Fibroblast of skin of scalp (primary cell): ENCODE measurements at regions not wholly inside any gene's neighbourhood (a gene's known extent, or its start where the extent isn't known, plus 50 kb on each side); places are given as distances from the start of the nearest gene placed in this dataset.
A peak's percentile ranks its signal among the peaks of the same experiment; 100 is the strongest.

ENCODE experiments used
- DNase-seq: peaks from one replicate; pipeline ENCODE4 v3.0.0-alpha.2; 2013

DNA sequence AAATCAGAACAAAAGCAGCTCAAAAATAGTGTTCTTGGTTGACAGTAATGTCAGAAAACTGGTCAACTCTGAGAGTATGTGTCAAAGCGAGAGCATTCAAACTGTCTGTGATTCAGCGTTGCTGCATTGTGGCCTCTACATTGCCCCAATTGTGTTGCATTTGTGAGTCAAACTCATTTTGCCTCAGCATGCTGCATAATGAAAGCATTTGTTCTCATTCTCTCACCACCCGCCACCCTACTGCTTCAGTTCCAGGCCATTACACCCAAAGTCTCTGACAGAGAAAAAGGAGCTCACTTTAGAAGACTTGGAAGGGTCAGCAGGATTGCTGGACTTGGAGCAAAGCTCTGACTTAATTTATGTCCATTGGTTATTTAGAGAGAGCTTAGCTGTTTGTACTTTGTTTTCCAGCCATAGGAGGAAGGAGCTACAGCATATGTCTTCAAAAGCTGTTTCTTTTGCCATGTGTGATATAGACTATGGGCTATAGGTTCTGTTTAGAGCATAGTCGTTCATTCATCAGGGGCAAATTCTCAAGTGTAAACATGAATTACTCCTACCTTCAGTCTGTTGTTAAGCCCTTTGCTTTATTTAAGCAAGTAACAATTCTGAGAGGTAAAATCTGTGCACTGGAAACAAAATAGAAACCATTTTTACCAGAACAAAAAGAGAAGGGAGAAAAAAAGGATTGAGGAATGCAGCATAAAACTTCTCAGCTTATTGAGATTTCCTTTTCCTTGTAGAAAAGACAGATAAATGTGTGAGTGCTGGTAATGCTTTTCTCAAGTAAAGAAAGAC lies 153.4 kb upstream of the ANK2 start:
- DNase-seq = peak; percentile 34

DNA sequence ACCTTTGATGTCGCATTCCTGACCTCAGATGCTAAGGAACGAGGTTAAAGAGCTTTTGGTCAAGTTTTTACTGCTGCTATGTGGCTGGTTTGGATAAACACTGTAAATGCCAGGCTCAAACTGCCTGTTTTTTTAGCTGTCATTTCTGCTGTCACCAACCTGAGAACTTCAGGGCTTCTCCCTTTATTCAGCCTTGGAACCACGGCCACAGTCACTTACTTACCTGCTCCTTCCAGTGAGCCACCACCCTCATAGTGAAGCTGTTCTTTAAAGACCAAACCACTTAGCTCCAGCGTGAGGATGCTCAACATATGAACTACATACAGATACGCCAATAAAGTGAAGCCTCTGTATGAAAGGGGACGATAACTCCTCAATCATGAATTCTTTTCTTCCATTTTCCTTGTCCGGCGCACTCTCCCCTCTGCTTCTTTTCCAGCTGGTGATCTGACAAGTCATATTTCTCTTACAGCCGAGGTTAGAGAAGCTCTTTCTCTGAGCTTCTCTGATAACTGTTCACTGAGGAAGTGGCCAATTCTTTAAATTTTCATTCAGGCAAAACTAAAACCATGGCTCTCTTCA lies 152.8 kb upstream of the ANK2 start:
- DNase-seq = no peak

DNA sequence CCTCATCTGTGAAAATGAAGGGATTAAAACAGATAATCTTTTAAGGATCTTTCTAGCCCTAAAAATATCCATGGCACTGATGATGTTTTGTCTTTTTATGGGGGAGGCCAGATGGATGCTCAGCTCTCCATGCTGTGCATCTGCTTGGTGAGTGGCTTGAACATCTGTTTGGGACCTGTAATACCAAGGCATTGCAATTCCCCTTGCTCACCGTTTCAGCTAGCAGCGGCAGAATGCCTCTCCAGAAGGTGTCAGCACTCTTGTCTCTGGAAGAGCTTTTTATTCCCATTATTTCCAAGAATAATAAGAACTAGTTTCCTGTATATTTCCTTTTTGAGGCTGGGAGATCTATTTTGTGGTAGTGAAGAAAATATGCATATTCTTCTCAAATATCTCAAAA lies 151.9 kb upstream of the ANK2 start:
- DNase-seq = no peak

DNA sequence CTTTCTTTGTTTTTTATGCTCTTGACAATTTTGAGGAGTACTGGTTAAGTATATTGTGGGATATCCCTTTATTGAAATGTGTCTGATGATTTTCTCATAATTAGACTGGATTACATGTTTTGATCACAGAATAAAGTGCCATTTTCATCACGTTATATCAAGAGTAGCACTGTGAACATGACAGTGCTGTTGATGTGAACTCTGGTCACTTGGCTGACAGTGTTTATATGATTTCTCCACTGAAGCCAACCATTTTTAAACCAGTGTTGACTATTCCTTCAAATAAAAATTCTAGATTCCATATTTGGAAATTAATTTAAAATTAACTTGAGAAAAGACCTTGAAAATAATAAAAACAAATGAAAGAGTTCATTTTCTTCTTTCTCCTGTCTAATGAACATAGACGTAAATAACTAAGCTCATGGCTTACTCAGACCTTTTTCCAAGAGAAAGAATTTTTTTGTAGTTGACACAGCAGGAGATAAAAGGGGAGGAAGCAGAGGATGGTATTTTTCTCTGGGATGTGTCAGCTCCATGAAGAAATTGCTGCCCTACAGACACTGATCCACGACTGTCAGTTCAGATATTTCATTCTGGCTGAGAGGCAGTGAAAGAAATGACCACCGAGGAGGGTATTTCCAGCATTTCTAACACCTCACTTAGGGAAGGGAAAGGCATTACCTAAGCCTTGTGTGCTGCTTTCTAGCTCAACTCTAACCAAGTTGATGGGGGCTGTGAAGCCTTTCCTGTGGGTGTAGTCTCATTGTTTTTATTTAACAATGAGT lies 150.9 kb upstream of the ANK2 start:
- DNase-seq = peak; percentile 59

DNA sequence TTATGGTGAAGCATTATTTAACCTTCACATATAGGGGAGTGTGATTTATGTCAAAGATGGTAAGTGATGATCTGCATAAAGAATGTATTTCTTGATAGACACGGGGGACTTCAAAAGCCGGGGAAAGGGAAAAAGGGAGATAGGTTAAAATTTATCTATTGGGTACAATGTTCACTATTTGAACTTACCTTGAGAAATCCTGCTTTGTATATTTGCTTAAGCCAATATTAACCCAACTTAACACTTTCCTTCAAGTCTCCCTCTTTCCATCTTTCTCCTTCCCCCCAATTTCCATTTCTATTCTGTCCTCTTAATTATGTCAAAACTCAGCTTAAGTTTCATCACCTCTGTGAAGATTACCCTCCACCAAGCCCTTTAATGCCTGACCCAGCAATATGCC lies 149.0 kb upstream of the ANK2 start:
- DNase-seq = no peak

DNA sequence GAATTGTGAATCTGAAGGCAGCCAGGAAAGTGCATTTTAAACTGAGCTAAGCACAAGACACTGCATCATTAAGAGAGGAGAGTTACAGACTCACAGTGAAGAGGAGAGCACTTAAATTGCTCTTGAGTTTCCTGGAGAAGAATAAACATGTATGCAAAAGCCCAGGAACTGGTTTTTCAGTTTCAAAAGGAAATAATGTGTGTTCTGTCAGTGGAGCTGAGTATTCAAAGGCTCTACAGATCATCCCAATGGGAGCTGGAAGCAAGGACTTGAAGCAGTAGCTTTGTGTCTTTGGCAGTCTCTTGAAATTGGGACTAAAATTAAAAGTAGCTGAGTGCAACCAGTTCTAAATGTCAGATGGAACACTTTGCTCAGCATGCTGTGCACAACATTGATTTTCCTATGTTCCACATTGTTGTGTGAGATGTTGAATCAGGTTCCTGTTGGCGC lies 147.5 kb upstream of the ANK2 start:
- DNase-seq = no peak

DNA sequence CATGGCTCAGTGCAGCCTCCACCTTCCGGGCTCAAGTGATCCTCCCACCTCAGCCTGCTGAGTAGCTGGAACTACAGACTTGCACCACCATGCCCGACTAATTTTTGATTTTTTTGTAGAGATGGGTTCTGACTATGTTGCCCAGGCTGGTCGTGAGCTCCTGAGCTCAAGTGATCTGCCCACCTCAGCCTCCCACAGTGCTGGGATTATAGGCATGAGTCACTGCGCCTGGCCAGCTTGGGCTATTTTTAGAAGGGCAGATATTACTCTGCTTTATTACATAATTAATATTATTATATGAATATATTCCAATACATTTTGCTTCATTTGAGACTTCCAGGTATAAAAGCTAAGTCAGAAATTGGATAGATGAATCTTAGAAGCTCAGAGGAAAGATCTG lies 143.7 kb upstream of the ANK2 start:
- DNase-seq = no peak

DNA sequence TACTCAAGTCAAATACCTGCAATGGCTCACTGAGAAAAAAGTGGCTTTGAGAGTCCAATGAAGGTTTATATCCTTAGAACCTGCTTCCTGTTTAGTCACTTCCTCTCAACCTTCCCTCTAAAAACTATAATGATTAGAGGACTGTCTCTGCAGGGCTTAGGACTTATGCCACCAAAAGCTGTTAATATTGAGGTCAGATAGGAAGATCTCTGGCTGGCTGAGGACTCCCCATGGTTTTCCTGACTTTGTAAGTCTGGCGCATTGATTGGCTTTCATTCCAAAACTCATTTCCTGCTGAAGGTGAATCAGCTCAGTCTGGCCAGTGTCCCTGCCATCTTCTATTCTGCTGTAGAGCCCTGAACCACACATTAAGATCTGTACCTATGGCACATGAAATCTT lies 140.9 kb upstream of the ANK2 start:
- no peak for DNase-seq

DNA sequence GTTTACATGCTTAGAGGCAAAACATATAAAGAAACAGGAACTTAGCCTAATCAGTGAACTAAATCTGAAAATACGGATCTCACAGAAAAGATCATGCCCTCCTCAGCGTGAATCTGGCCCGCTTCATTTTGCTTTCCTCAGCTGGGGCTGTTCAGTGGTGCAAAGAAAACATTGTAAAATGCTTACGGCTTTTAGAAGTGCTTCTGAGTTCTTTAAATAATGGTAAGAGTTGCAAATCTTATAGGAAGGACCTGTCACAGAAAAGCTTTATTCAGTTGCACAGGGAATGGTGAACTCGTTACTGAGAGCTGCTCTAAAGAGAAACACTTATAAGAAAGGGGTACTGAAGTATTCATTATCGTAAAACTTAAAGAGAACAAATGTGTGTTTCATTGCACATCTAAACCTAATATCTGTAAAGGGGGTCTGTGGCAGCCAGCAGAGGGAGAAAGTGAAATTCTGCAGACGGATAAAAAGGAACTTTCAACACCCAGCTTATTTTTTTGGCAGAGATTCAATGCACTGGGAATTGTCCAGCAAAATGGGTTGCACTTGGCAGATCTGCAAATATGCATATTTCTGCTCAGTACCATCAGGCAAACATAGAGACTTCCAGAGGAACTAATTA lies 139.2 kb upstream of the ANK2 start:
- peak; percentile 85 for DNase-seq

DNA sequence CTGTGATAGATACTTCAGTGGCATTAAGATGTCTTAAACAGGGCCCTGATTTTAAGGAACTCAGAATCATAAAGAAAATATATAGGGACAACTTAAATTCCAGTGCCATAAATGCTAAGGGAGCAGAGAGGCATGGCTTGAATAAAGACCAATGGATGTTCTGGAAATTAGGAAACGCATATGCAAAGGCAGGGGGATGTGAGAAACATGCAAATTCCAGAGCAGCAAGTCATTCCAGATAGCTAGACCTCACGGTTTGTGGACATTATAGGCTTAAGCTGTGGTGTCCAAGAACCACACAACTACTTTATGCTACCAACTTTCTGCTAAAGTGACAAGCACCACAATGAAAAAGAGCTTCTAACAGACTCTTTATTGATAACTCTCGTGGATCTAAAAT lies 132.6 kb upstream of the ANK2 start:
- DNase-seq = peak; percentile 81

DNA sequence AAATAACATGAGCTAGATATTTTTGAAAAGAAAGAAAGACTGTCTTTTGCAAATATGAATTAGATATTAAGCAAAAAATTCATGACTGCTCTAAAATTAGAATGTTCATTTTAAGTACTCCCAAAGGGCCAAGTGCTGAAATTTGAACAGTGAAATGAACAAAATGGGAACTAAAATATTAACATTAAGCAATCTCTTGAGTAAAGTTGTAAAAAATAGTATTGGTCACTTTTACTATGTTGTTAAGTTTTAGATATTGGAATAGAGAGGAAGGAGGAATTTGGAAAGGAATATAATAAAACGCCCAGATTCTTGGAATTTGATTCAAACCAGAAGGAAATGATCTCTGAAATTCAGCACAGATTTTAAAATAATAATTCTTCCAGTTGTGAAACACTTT lies 125.9 kb upstream of the ANK2 start:
- no peak for DNase-seq

DNA sequence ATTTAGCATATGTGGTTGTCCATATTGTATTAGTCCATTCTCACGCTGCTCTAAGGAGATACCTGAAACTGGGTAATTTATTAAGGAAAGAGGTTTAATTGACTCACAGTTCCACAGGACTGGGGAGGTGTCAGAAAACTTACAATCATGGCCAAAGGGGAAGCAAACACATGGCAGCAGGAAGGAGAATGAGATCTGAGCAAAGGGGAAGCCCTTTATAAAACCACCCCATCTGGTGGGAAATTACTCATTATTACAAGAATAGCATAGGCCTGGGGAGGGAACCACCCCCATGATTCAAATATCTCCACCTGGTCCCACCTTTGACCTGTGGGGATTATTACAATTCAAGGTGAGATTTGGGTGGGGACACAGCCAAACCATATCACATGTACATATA lies 122.6 kb upstream of the ANK2 start:
- DNase-seq = no peak

DNA sequence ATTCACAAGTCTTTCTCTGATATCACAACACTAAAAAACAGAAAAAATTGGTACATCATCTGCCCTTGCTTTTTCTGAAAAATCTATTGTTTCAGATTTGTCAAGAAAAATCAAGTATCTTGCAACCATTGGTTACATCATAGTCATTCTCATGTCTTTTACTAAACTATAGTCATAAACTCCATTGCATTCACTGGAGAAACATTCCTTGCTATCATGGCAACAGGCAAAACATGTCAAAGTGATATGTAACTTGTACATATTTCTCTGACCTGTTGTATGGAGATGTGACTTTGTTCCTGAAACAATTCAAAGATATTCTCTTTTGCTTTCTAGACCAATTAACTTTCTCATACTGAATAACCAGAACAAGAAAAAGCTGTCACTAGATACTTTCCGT lies 121.9 kb upstream of the ANK2 start:
- peak; percentile 7 for DNase-seq

DNA sequence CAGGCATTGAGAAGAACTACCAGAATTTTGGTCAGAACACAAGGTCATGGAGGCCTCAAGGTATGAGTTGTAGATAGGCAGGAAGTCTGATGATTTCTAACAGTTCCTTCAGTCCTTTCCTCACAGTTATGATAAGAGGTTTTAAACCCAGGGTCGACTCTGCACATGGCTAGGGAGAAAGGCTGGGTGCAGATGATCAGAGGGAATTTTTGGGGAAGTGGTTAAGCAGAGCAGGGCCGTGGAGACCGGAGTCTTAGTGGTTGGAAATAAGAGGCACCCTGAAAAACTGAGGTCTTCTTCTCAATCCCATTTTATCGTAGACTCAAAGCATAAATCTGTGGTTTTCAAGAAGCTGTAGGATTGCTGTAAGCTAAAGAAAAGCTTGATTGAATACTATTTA lies 118.5 kb upstream of the ANK2 start:
- DNase-seq = no peak

DNA sequence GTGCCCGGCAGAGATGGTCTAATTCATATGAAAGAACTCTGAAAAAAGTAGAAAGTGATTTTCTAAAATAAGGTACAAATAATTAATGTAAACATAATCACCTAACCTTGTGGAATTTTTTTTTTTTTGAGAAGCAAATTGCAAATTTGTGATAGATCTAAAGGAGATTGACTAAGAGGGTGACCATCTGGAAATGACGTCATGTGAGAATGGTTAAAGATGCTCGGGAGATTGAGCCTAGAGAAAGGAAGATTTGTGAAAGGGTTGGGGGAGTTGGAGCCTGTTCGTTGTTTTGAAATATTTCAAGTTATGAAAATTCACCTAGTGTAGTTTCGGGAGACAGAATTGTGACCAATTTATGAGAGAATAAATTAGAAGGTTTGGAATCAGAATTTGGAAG lies 115.7 kb upstream of the ANK2 start:
- no peak for DNase-seq

DNA sequence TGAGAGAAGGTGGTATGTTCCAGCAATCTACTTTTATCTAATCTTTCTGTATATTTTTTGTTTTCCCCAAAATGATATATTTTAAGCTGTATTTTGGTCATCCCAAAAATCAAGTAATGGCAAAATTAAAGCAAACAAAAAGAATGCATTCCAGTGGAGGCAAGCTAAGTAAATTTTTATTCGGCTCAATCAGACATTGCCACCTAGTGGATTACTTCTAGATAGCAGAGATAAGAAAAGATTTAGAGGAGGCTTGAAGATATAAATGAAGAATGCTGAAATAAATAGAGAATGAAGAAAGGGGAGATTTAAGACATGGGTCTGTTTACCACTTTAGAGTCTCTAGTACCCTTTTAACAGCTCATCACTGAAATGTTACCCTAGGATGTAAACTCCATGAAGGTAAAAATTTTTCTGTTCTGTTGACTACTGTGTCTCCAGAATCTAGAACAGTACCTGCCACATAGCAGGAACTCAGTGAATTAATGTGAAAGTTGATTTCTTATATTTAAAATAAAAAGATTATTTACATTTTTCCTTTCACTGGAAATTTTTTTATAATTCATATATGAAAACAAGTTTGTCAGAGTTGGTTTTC lies 110.9 kb upstream of the ANK2 start:
- peak; percentile 64 for DNase-seq

DNA sequence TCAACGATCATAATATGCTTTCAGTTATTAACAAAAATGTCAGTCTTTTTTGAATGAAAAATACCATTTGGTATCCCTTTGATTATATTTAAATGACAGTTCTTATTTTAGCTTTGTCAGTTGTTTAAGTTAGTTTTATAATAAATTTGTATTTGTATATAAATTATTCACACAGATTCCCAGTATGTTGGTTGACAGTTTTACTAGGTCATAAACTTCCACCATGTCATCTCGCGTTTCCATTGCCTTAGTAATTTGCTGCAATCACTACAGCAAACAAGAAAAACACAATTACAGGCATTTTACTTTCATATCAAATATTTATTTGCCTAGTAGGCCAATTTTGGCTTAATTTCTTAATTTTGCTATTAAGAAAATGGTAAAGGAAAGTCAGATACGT lies 109.6 kb upstream of the ANK2 start:
- no peak for DNase-seq

DNA sequence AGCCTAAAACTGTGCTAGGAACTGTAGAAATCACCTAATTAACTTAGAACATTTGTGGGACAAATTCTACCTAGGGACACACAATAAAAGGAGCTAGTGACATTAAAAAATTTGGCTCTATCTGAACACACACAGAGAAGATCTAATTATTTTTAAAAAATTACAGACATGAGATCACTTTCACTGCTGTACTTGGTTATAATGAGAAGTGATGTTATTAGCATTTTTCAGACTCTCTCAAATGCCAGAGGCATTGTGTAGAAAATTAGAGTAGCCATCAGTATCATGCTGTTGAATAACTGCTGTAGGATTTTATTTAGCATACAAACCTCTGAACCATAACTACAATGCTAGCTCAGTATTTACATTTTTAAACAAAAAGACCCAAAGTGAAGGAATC lies 109.1 kb upstream of the ANK2 start:
- DNase-seq = no peak

DNA sequence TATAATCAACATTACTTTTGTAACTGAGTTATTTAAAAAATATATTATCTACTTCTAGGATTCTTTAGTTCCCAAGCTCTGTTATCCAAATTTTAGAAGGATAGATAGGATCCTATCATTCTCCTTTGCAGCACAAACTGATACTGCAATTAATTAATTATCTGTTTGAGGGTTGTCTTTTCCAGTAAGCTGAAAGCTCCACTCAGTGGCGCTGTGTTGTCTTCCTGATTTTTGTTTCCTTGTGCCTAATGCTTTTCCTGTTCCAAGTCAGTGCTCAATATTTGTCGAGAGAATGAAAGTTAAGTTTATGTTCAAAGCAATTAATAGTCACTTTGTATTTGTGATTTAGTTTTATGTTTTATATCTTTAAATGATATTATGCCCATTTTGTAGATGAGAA lies 107.4 kb upstream of the ANK2 start:
- DNase-seq = no peak

DNA sequence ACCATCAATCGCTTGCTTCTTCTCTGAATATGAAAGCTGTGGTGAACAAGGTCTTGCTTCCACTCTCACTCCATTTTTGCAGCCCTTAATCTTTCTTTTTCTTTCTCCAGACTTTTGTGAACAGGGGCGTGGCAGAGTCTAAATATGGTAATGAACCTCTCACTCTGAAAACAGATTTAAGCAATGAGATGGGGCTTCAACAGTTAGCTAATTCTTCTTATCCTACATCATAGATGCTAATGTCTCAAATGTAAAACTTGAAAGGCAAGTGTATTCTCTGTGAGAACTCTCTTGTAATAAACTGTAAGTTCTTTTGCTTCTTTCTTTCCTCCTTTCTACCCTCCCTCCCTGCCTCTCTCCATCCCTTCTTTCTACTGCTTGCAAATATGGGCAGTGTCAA lies 106.5 kb upstream of the ANK2 start:
- no peak for DNase-seq

DNA sequence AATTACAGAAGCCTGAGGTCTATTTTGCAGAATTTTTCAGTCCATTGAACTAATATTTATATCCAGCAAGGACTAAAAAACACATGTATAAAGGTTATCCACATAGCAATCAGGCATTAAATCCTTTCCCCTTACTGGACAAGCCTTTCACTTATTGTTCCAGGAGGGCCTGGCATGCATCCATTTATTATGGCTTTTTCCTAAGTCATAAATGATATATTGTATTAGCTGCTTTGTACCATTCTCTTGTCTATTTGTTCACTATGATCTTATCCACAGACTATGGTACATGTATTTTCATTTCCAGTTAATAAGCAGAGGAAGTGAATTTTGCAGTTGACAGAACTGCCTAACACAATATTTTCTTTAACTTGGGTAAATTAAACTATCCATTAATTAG lies 105.4 kb upstream of the ANK2 start:
- no peak for DNase-seq

DNA sequence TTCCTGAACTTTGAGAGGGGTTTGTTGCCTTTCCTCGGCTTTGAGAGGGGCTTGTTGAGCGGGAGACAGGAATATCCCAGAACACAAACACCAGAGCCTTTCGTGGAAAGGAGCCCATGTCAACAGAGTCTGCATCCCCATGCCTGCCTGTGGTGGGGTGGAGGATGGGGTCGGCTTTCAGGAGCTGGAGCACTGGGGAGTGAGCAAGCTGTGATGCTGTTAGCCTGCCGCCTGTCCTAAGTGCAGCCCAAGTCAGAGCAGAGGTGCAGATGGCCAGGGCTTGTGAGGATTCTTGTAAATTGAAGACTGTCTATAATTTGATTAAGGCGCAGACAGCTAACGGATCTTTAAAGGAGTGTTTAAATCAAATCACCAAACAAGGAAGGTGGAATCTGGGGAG lies 103.3 kb upstream of the ANK2 start:
- DNase-seq = no peak

DNA sequence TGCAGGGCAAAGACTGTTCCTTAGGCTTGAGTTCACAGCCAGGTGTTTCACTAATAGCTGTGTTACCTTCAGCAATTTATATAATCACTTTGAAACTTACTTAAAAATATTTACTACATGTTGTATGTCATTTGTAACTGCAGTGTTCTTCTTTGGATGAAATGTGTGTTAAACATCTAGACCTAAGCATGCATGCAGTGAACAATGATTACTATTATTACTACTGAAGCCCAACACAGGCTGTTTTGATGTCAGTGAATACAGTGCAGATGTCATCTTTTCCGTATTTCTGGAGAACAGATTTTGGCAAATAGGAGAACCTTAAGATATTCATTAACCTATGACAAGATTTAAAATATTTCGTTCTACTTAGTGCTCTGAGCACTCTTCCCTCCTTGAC lies 101.8 kb upstream of the ANK2 start:
- no peak for DNase-seq
